H7 (cell line): ENCODE measurements at regions not wholly inside any gene's neighbourhood (a gene's known extent, or its start where the extent isn't known, plus 50 kb on each side); places are given as distances from the start of the nearest gene placed in this dataset.
"Not testable (repeated sequence)": the region's sequence is repeated elsewhere in the genome, so short reads cannot be mapped to it uniquely, and the experiment has no call there.

Experiments
- DNase-seq: peaks from one replicate; pipeline ENCODE4 v3.0.0; 2012
- H3K27me3 ChIP-seq: 2 replicates; pipeline ENCODE4 v1.6.0; 2011; ENCODE audit warnings: mild to moderate bottlenecking, low read length; ENCODE audit not compliant: control insufficient read depth, insufficient read depth
- H3K36me3 ChIP-seq: replicated peaks from 2 replicates; pipeline ENCODE4 v1.5.1; 2011; ENCODE audit warnings: low read length; ENCODE audit not compliant: control insufficient read depth, insufficient read depth
- H3K4me3 ChIP-seq: 2 replicates; pipeline ENCODE4 v1.5.1; 2011; ENCODE audit warnings: low read depth, mild to moderate bottlenecking, control low read depth, low read length, moderate library complexity; ENCODE audit not compliant: insufficient read depth

GRCh38 chr3:182007441-182007840, 295.7 kb downstream of the SOX2 start:
- DNase-seq: no peak
- no peaks in the 10 kb centered on the region for H3K36me3 ChIP-seq
- no peaks in the 10 kb centered on the region for H3K27me3 ChIP-seq
- no peak overlapping the region for H3K4me3 ChIP-seq

GRCh38 chr3:182018361-182018760, 306.6 kb downstream of the SOX2 start:
- Histone ChIP-seq H3K27me3 (no peaks in the 10 kb centered on the region), H3K4me3 (no peak overlapping the region), H3K36me3 (no peaks in the 10 kb centered on the region)
- no peak for DNase-seq

GRCh38 chr3:182019926-182020325, 308.2 kb downstream of the SOX2 start:
- no peaks in the 10 kb centered on the region for H3K27me3 ChIP-seq
- no peaks in the 10 kb centered on the region for H3K36me3 ChIP-seq
- DNase-seq: no peak
- H3K4me3 ChIP-seq: no peak overlapping the region

- DNase-seq: no peak
- no peaks in the 10 kb centered on the region for H3K27me3 ChIP-seq
- H3K4me3 ChIP-seq: no peak overlapping the region
- no peaks in the 10 kb centered on the region for H3K36me3 ChIP-seq
These were observed 312.1 kb downstream of the SOX2 start for GRCh38 chr3:182023843-182024242.

GRCh38 chr3:182027366-182027765, 315.6 kb downstream of the SOX2 start:
- no peaks in the 10 kb centered on the region for H3K27me3 ChIP-seq
- H3K4me3 ChIP-seq: no peak overlapping the region
- no peak for DNase-seq
- H3K36me3 ChIP-seq: no peaks in the 10 kb centered on the region

GRCh38 chr3:182028081-182028480, 316.4 kb downstream of the SOX2 start:
- Histone ChIP-seq H3K27me3 (no peaks in the 10 kb centered on the region), H3K4me3 (no peak overlapping the region), H3K36me3 (no peaks in the 10 kb centered on the region)
- no peak for DNase-seq

- H3K4me3 ChIP-seq, H3K36me3 ChIP-seq, DNase-seq, H3K27me3 ChIP-seq: not testable (repeated sequence)
These were observed 322.5 kb downstream of the SOX2 start for GRCh38 chr3:182034231-182034630.

GRCh38 chr3:182035324-182035723, 323.6 kb downstream of the SOX2 start:
- DNase-seq: no peak
- Histone ChIP-seq H3K27me3 (no peaks in the 10 kb centered on the region), H3K36me3 (no peaks in the 10 kb centered on the region)

GRCh38 chr3:182036382-182036781, 324.7 kb downstream of the SOX2 start:
- no peaks in the 10 kb centered on the region for H3K27me3 ChIP-seq
- H3K4me3 ChIP-seq: no peak overlapping the region
- no peak for DNase-seq
- H3K36me3 ChIP-seq: no peaks in the 10 kb centered on the region

More at GRCh38 chr3:182035324-182035723, 323.6 kb downstream of the SOX2 start:
- H3K4me3 ChIP-seq: no peak overlapping the region

GRCh38 chr3:182041668-182042291, 330.1 kb downstream of the SOX2 start:
- no peak for DNase-seq
- no peaks in the 10 kb centered on the region for H3K27me3 ChIP-seq
- H3K36me3 ChIP-seq: no peaks in the 10 kb centered on the region
- H3K4me3 ChIP-seq: no peak overlapping the region

GRCh38 chr3:182045736-182046135, 334.0 kb downstream of the SOX2 start:
- Histone ChIP-seq H3K36me3 (no peaks in the 10 kb centered on the region), H3K4me3 (no peak overlapping the region), H3K27me3 (no peaks in the 10 kb centered on the region)
- DNase-seq: no peak

GRCh38 chr3:182046166-182046764, 334.5 kb downstream of the SOX2 start:
- H3K27me3 ChIP-seq: no peaks in the 10 kb centered on the region
- H3K4me3 ChIP-seq: no peak overlapping the region
- no peak for DNase-seq
- H3K36me3 ChIP-seq: no peaks in the 10 kb centered on the region

- DNase-seq: no peak
- Histone ChIP-seq H3K36me3 (no peaks in the 10 kb centered on the region), H3K27me3 (no peaks in the 10 kb centered on the region), H3K4me3 (no peak overlapping the region)
These were observed 339.2 kb downstream of the SOX2 start for GRCh38 chr3:182050932-182051331.

GRCh38 chr3:182052332-182052731, 340.6 kb downstream of the SOX2 start:
- no peak for DNase-seq
- H3K4me3 ChIP-seq: no peak overlapping the region
- H3K36me3 ChIP-seq: no peaks in the 10 kb centered on the region
- H3K27me3 ChIP-seq: no peaks in the 10 kb centered on the region

GRCh38 chr3:182052757-182053156, 341.0 kb downstream of the SOX2 start:
- no peaks in the 10 kb centered on the region for H3K36me3 ChIP-seq
- no peaks in the 10 kb centered on the region for H3K27me3 ChIP-seq
- no peak overlapping the region for H3K4me3 ChIP-seq
- DNase-seq: no peak

GRCh38 chr3:182058488-182058887, 346.8 kb downstream of the SOX2 start:
- no peak for DNase-seq

More at GRCh38 chr3:182058488-182058887, 346.8 kb downstream of the SOX2 start:
- H3K36me3 ChIP-seq: no peaks in the 10 kb centered on the region
- no peaks in the 10 kb centered on the region for H3K27me3 ChIP-seq
- H3K4me3 ChIP-seq: no peak overlapping the region
